Vagina (tissue), 2 donors: ENCODE measurements at regions not wholly inside any gene's neighbourhood (a gene's known extent, or its start where the extent isn't known, plus 50 kb on each side); places are given as distances from the start of the nearest gene placed in this dataset.

Source experiments
- POLR2A ChIP-seq, 2 donors: fragments of 450-650 bp; IDR thresholded peaks; one replicate each; pipeline ENCODE4 v1.6.1; 2017; ENCODE audit warnings: antibody characterized with exemption in 2 of 2, mild to moderate bottlenecking in 2 of 2, moderate library complexity in 2 of 2
- POLR2AphosphoS5 ChIP-seq, 2 donors: sonication (generic); formaldehyde crosslinking; IDR thresholded peaks; one replicate each; pipeline ENCODE4 v1.9.0; 2017; ENCODE audit warnings: antibody characterized with exemption in 2 of 2, mild to moderate bottlenecking in 2 of 2, low read depth in 1 of 2; ENCODE audit not compliant: insufficient read depth in 1 of 2
- TF ChIP-seq, protein P1 (sequence below), 3 experiments: fragments of 450-650 bp in 2 of 3; fragments of 200-600 bp in 1 of 3; sonication (generic) in 1 of 3; IDR thresholded peaks; one replicate each; pipeline ENCODE4 v1.5.1; 2017 to 2019; ENCODE audit warnings: antibody characterized with exemption in 3 of 3, mild to moderate bottlenecking in 2 of 3, moderate library complexity in 2 of 3

DNA sequence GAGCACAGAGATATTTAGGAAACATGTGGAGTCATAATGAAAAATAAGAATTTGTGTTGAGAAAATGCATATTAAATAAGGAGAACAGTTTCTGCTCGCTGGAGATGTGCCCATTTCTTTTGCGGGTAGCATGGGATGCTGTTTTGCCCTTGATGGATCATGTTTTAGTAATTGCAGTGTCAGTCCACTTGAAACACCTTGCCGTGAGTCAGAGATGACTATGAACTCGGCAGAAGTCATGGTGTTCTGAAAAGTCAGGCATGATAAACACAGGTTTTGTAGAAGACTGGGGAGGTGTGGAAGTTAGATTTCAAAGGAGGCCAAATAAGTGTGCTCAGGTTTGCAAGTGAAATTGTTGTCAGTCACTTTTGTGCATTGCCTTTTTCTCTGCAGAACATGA is 315.0 kb upstream of the LRRC7 start:
- TF ChIP-seq POLR2A (IDR thresholded peaks at IDR 0.05) = no peak
- TF ChIP-seq, protein P1, sequence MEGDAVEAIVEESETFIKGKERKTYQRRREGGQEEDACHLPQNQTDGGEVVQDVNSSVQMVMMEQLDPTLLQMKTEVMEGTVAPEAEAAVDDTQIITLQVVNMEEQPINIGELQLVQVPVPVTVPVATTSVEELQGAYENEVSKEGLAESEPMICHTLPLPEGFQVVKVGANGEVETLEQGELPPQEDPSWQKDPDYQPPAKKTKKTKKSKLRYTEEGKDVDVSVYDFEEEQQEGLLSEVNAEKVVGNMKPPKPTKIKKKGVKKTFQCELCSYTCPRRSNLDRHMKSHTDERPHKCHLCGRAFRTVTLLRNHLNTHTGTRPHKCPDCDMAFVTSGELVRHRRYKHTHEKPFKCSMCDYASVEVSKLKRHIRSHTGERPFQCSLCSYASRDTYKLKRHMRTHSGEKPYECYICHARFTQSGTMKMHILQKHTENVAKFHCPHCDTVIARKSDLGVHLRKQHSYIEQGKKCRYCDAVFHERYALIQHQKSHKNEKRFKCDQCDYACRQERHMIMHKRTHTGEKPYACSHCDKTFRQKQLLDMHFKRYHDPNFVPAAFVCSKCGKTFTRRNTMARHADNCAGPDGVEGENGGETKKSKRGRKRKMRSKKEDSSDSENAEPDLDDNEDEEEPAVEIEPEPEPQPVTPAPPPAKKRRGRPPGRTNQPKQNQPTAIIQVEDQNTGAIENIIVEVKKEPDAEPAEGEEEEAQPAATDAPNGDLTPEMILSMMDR (IDR thresholded peaks at IDR 0.05) = no peak
- TF ChIP-seq POLR2AphosphoS5 (IDR thresholded peaks at IDR 0.05; ENCODE audit: insufficient read depth in 1 of 2, low read depth in 1 of 2) = no peak
